K562 (cell line): ENCODE measurements at regions not wholly inside any gene's neighbourhood (a gene's known extent, or its start where the extent isn't known, plus 50 kb on each side); places are given as distances from the start of the nearest gene placed in this dataset.

Source experiments
- ATAC-seq: fragments of 200-7000 bp; cut with Tn5 transposase; 3 replicates; pipeline ENCODE4 v1.9.1; 2020; ENCODE audit warnings: moderate library complexity
- BruUV-seq: library from RNA; stranded (reverse); fragments of 400-500 nt; replicated peaks from 2 replicates; lab custom pipeline; 2021; lab: Mats Ljungman, UMichigan
- CTCF ChIA-PET: fragments of 300-600 bp; formaldehyde crosslinking; extraction: SDS; loops from one replicate; lab custom pipeline; 2021; ENCODE audit warnings: low intra/inter-chr PET ratio; lab: Yijun Ruan, JAX
- POLR2A ChIA-PET: fragments of 300-600, 350-650 bp; sonication (Branson Sonifier 250); formaldehyde crosslinking; extraction: SDS; loops from one replicate; lab custom pipeline; 2021; ENCODE audit warnings: antibody characterized with exemption, inconsistent platforms; lab: Yijun Ruan, JAX
- DNase-seq, 4 experiments: peaks; one replicate each; pipeline versions ENCODE4 v3.0.0 to v3.0.0-alpha.2; 2011 to 2018; ENCODE audit warnings: low spot score in 3 of 4, mixed read lengths in 3 of 4; ENCODE audit errors: extremely low read depth in 1 of 4
- FAIRE-seq: peaks from 2 replicates; lab custom pipeline; 2011; peaks lifted over from hg19 to GRCh38; lab: Jason Lieb, UNC
- H2AFZ ChIP-seq: 2 replicates; pipeline ENCODE4 v1.6.0; 2011; ENCODE audit warnings: low read depth, low read length, control low read depth, inconsistent platforms
- H3K27ac ChIP-seq: fragments of 200-600 bp; 3 replicates; pipeline ENCODE4 v1.8.0; 2011; ENCODE audit warnings: low read depth, mild to moderate bottlenecking, control low read depth, inconsistent platforms, low read length, moderate library complexity, mixed read lengths; ENCODE audit errors: extremely low read depth
- H3K27me3 ChIP-seq, 2 experiments: fragments of 300-600 bp in 1 of 2; 2 replicates in 1 of 2; 3 replicates in 1 of 2; pipeline versions ENCODE4 v1.6.0 to v1.8.0; 2011; ENCODE audit warnings: inconsistent platforms in 2 of 2, low read length in 2 of 2, mild to moderate bottlenecking in 1 of 2, mixed read lengths in 1 of 2, moderate library complexity in 1 of 2; ENCODE audit not compliant: control insufficient read depth in 2 of 2, insufficient read depth in 2 of 2
- H3K36me3 ChIP-seq: fragments of 300-600 bp; 3 replicates; pipeline ENCODE4 v1.8.0; 2011; ENCODE audit warnings: mild to moderate bottlenecking, low read length, inconsistent platforms; ENCODE audit not compliant: control insufficient read depth, insufficient read depth
- H3K4me1 ChIP-seq, 2 experiments: fragments of 200-600 bp in 1 of 2; replicated peaks in 1 of 2; 2 replicates in 1 of 2; 3 replicates in 1 of 2; pipeline versions ENCODE4 v1.5.1 to v1.8.0; 2011; ENCODE audit warnings: inconsistent platforms in 2 of 2, low read length in 2 of 2, mild to moderate bottlenecking in 1 of 2, mixed read lengths in 1 of 2, moderate library complexity in 1 of 2; ENCODE audit not compliant: control insufficient read depth in 2 of 2, insufficient read depth in 2 of 2
- H3K4me2 ChIP-seq: 2 replicates; pipeline ENCODE4 v1.6.1; 2011; ENCODE audit warnings: low read length, control low read depth, inconsistent platforms, mixed read lengths; ENCODE audit not compliant: insufficient read depth
- H3K4me3 ChIP-seq: fragments of 200-600 bp; sonication (generic), shearing (Covaris generic); 2 replicates; pipeline ENCODE4 v1.5.1; 2016; ENCODE audit warnings: control low read depth, inconsistent platforms
- H3K79me2 ChIP-seq: fragments of 200-600 bp; 3 replicates; pipeline ENCODE4 v1.8.0; 2011; ENCODE audit warnings: low read length, inconsistent platforms; ENCODE audit not compliant: control insufficient read depth, insufficient read depth
- H3K9ac ChIP-seq, 2 experiments: 2 replicates each; pipeline versions ENCODE4 v1.6.0 to v1.6.1; 2011; ENCODE audit warnings: low read depth in 2 of 2, low read length in 2 of 2, control low read depth in 1 of 2, inconsistent platforms in 1 of 2, mild to moderate bottlenecking in 1 of 2, mixed read lengths in 1 of 2; ENCODE audit not compliant: insufficient read depth in 1 of 2
- H3K9me1 ChIP-seq: one replicate; pipeline ENCODE4 v1.6.0; 2011; ENCODE audit warnings: inconsistent platforms, mild to moderate bottlenecking, low read length, moderate library complexity; ENCODE audit not compliant: control insufficient read depth, insufficient read depth
- H3K9me3 ChIP-seq: replicated peaks from 2 replicates; pipeline ENCODE4 v1.5.1; 2011; ENCODE audit warnings: low read depth, low read length, inconsistent platforms; ENCODE audit not compliant: control insufficient read depth, insufficient read depth
- H4K20me1 ChIP-seq: replicated peaks from 2 replicates; pipeline ENCODE4 v1.6.1; 2011; ENCODE audit warnings: low read length, inconsistent platforms, mixed read lengths; ENCODE audit not compliant: control insufficient read depth, insufficient read depth
- E2F6 ChIP-seq, 2 experiments: IDR thresholded peaks; 2 replicates each; pipeline ENCODE4 v1.6.1; 2011; ENCODE audit warnings: borderline replicate concordance in 1 of 2, control low read depth in 1 of 2, low read depth in 1 of 2, low read length in 1 of 2, mild to moderate bottlenecking in 1 of 2, mixed read lengths in 1 of 2, moderate library complexity in 1 of 2; ENCODE audit not compliant: insufficient read depth in 1 of 2, insufficient read length in 1 of 2, poor library complexity in 1 of 2, severe bottlenecking in 1 of 2; ENCODE audit errors: extremely low read depth in 1 of 2
- HLTF ChIP-seq: fragments of 450-650 bp; IDR thresholded peaks from 2 replicates; pipeline ENCODE4 v1.6.1; 2016
- MITF ChIP-seq: IDR thresholded peaks from 2 replicates; pipeline ENCODE4 v1.6.1; 2014; ENCODE audit warnings: antibody characterized with exemption
- NR4A1 ChIP-seq, 2 experiments: fragments of 250-450 bp in 1 of 2; fragments of 450-650 bp in 1 of 2; sonication (Bioruptor Pico) in 1 of 2; IDR thresholded peaks; 2 replicates each; pipeline versions ENCODE4 v1.4.0 to v1.6.1; 2016 to 2020; ENCODE audit warnings: mild to moderate bottlenecking in 2 of 2, missing compliant biosample characterization in 1 of 2, missing genetic modification characterization in 1 of 2, moderate library complexity in 1 of 2
- SFPQ ChIP-seq: fragments of 200-400 bp; formaldehyde crosslinking; IDR thresholded peaks from 2 replicates; pipeline ENCODE4 v1.6.1; 2017; ENCODE audit warnings: mild to moderate bottlenecking, low read depth, low read length, moderate library complexity
- WGBS: fragments of 100-300 bp; shearing (Covaris generic); methylation state at CpG from one replicate; pipeline ENCODE4 v1.1.6; 2016; ENCODE audit warnings: low coverage, mixed read lengths; ENCODE audit not compliant: insufficient coverage; ENCODE audit errors: missing lambda C conversion rate; 5-methylcytosine and 5-hydroxymethylcytosine counted together
- in situ Hi-C: fragments of 300-500 bp; cut with MboI; formaldehyde crosslinking; loops from 4 replicates; pipeline ENCODE4 v1.15.0; 2018; ENCODE audit warnings: inconsistent platforms, mixed read lengths
- intact Hi-C: fragments of 100-400 bp; cut with micrococcal nuclease; formaldehyde crosslinking; loops from 2 replicates; pipeline ENCODE4 v1.14.2; 2022

- no peak for TF ChIP-seq MITF
Observed at GRCh38 chr3:13706451-13706850, 157.5 kb downstream of the FBLN2 start (continued).

- Histone ChIP-seq H3K4me1 (no peaks in the 10 kb centered on the region), H3K27me3 (no peaks in the 10 kb centered on the region), H3K36me3 (no peaks in the 10 kb centered on the region), H3K27ac (no peak overlapping the region), H3K79me2 (no peaks in the 10 kb centered on the region), H3K4me2 (no peak overlapping the region), H3K9me1 (no peaks in the 10 kb centered on the region), H3K9me3 (no peaks in the 10 kb centered on the region), H4K20me1 (no peaks in the 10 kb centered on the region), H3K9ac (no peak overlapping the region), H2AFZ (no peak overlapping the region), H3K4me3 (no peak overlapping the region)
- FAIRE-seq, result no peak
- no peak for TF ChIP-seq HLTF
- TF ChIP-seq NR4A1 (CRISPR knock-in tag; IDR thresholded peaks at IDR 0.05), result no peak
- TF ChIP-seq NR4A1 (tag; IDR thresholded peaks at IDR 0.05), result no peak
- no peak for TF ChIP-seq E2F6 (IDR thresholded peaks at IDR 0.05; ENCODE audit: borderline replicate concordance in 1 of 2, extremely low read depth in 1 of 2, insufficient read depth in 1 of 2, insufficient read length in 1 of 2, low read depth in 1 of 2, low read length in 1 of 2, poor library complexity in 1 of 2, severe bottlenecking in 1 of 2)
- TF ChIP-seq SFPQ, result no peak
- BruUV-seq, result no TSS peak
- POLR2A ChIA-PET, result no interaction called here
- no peak for DNase-seq
- in situ Hi-C loops (no loop called here), intact Hi-C loops (no loop called here)
- CTCF ChIA-PET, result no interaction called here
- WGBS, result 15% methylated on average over 4 of the region's 4 CpGs
- ATAC-seq, result no peak
Observed at GRCh38 chr3:13705702-13706280, 156.9 kb downstream of the FBLN2 start.
